ENCODE measurements at regions not wholly inside any gene's neighbourhood (a gene's known extent, or its start where the extent isn't known, plus 50 kb on each side); places are given as distances from the start of the nearest gene placed in this dataset.

DNA sequence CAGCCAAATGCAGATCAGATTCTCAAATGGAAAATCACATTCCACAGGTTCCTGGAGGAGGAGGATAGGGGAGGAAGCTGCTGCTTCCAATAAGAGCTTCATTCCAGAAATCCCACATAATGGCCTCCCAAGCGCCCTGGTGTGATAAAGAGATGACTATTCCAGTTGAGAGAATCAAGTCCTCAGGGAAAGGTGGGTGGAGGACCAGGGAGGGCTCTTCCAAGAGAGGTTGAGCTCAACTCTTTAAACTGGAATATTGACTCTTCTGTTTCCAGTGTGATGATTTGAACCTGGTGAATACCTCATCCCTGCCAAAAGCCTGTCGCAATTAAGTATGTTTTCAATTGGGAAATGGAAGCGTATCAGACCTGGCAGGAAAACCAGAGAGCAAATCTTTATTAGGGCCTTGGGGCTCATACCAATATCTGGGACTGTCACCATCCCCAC, 81.4 kb upstream of the DYNLRB2 start:
- ATAC-seq (no peak), DNase-seq (ENCODE audit: low read depth, low spot score) (no peak)
- no peaks in the 10 kb centered on the region for H3K36me3 ChIP-seq (ENCODE audit: control insufficient read depth, insufficient read depth, low read length)
- intact Hi-C loops (cut with micrococcal nuclease; ENCODE audit: unreplicated experiment) (no loop called here), in situ Hi-C loops (cut with HindIII; ENCODE audit: low pct_unique_long_range_greater_than_20kb, low sequenced_read_pairs) (no loop called here)
- H3K27me3 ChIP-seq (ENCODE audit: control insufficient read depth, insufficient read depth, low read length) = no peaks in the 10 kb centered on the region
- ChIA-PET CTCF (no interaction called here), POLR2A (no interaction called here)
- H3K4me1 ChIP-seq (ENCODE audit: control insufficient read depth, insufficient read depth, low read length) = no peaks in the 10 kb centered on the region
- no peak overlapping the region for H3K27ac ChIP-seq (ENCODE audit: low read length)
- no peaks in the 10 kb centered on the region for H3K9me3 ChIP-seq (ENCODE audit: control insufficient read depth, insufficient read depth, low read depth, low read length)
- TF ChIP-seq REST (IDR thresholded peaks at IDR 0.05; ENCODE audit: insufficient read depth in 1 of 2, low read depth in 2 of 2, low read length in 1 of 2) = no peak
- no peak for TF ChIP-seq POLR2AphosphoS5 (IDR thresholded peaks at IDR 0.05; ENCODE audit: low read depth, low read length)
- TF ChIP-seq, protein P1, sequence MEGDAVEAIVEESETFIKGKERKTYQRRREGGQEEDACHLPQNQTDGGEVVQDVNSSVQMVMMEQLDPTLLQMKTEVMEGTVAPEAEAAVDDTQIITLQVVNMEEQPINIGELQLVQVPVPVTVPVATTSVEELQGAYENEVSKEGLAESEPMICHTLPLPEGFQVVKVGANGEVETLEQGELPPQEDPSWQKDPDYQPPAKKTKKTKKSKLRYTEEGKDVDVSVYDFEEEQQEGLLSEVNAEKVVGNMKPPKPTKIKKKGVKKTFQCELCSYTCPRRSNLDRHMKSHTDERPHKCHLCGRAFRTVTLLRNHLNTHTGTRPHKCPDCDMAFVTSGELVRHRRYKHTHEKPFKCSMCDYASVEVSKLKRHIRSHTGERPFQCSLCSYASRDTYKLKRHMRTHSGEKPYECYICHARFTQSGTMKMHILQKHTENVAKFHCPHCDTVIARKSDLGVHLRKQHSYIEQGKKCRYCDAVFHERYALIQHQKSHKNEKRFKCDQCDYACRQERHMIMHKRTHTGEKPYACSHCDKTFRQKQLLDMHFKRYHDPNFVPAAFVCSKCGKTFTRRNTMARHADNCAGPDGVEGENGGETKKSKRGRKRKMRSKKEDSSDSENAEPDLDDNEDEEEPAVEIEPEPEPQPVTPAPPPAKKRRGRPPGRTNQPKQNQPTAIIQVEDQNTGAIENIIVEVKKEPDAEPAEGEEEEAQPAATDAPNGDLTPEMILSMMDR (IDR thresholded peaks at IDR 0.05) = no peak
- TF ChIP-seq SIN3A (IDR thresholded peaks at IDR 0.05; ENCODE audit: borderline replicate concordance, insufficient read depth, low read depth, low read length) = no peak
- no peak for TF ChIP-seq TCF7L2 (IDR thresholded peaks at IDR 0.05; ENCODE audit: low read depth, low read length)
- H3K4me3 ChIP-seq (ENCODE audit: low read depth in 2 of 2, low read length in 2 of 2) = no peak overlapping the region
- BruUV-seq (replicated peaks) = no TSS peak

GRCh38 chr16:80457871-80458270, 82.9 kb upstream of the DYNLRB2 start:
- in situ Hi-C loops (cut with HindIII; ENCODE audit: low pct_unique_long_range_greater_than_20kb, low sequenced_read_pairs) = no loop called here

More at GRCh38 chr16:80457871-80458270, 82.9 kb upstream of the DYNLRB2 start:
- no peak for ATAC-seq
- POLR2A ChIA-PET = no interaction called here
- intact Hi-C loops (cut with micrococcal nuclease; ENCODE audit: unreplicated experiment) = no loop called here
- CTCF ChIA-PET = no interaction called here
- Histone ChIP-seq H3K4me1 (ENCODE audit: control insufficient read depth, insufficient read depth, low read length) (no peaks in the 10 kb centered on the region), H3K4me3 (ENCODE audit: low read depth in 2 of 2, low read length in 2 of 2) (no peak overlapping the region), H3K9me3 (ENCODE audit: control insufficient read depth, insufficient read depth, low read depth, low read length) (no peaks in the 10 kb centered on the region), H3K27ac (ENCODE audit: low read length) (no peak overlapping the region), H3K36me3 (ENCODE audit: control insufficient read depth, insufficient read depth, low read length) (no peaks in the 10 kb centered on the region), H3K27me3 (ENCODE audit: control insufficient read depth, insufficient read depth, low read length) (no peaks in the 10 kb centered on the region)
- BruUV-seq (replicated peaks) = no TSS peak
- DNase-seq (ENCODE audit: low read depth, low spot score) = no peak
- TF ChIP-seq, protein P1 (IDR thresholded peaks at IDR 0.05) = no peak
- no peak for TF ChIP-seq POLR2AphosphoS5 (IDR thresholded peaks at IDR 0.05; ENCODE audit: low read depth, low read length)
- no peak for TF ChIP-seq SIN3A (IDR thresholded peaks at IDR 0.05; ENCODE audit: borderline replicate concordance, insufficient read depth, low read depth, low read length)
